ENCODE measurements at regions not wholly inside any gene's neighbourhood (a gene's known extent, or its start where the extent isn't known, plus 50 kb on each side); places are given as distances from the start of the nearest gene placed in this dataset.

DNA sequence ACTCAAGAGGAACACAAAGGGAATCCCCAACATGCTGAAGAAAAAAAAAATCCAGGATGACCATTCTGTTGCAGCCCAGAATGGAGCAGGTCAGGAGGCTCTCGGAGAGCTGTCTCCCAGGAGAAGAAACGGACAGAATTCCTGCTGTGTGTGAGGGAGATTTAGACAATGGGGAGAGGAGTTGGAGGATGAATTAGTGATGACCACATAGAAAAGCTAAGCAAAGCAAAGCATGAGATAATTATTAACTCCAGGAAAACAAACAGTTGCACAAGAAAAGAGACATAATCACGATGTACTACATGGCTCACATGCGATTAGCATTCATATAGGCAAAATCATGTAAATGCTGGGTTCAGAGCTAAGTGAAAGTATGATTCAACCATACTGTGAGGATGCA, 61.1 kb upstream of the SMYD2 start:
- no peak for DNase-seq (ENCODE audit: low spot score)
- no peak overlapping the region for H3K27ac Mint-ChIP-seq
- H3K27me3 Mint-ChIP-seq (ENCODE audit: low read depth): peaks cover 56% of the 10 kb centered on the region
- no peaks in the 10 kb centered on the region for H3K36me3 Mint-ChIP-seq (ENCODE audit: low read depth)
- H3K4me1 Mint-ChIP-seq (ENCODE audit: low read depth): peaks cover 8% of the 10 kb centered on the region
- H3K9me3 Mint-ChIP-seq: no peaks in the 10 kb centered on the region
- H3K4me3 Mint-ChIP-seq (ENCODE audit: low read depth): no peak overlapping the region
- intact Hi-C loops (cut with micrococcal nuclease): loop anchor here (5.0 kb wide), 1 partner anchor 367 kb away; no protein-coding TSS in a partner anchor

DNA sequence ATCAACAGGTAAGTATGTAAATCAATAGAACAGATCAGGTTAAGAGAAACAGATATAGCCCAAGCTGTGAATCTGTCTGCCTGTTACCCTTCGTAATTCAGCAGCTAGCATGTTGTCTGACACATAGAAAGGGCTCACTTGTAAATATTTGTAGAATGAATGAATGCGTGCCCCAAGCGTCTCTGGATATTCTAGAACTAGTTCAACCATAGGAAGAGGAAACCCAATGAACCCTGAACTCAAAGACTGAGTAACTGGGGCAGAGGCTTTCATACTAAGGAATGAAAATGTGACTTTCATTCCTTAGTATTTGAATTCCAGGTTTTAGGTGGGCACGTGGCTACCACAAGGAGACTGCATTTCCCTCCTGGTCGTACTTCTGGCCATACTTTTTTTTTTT, 60.1 kb upstream of the SMYD2 start:
- no peak overlapping the region for H3K27ac Mint-ChIP-seq
- peaks cover 60% of the 10 kb centered on the region for H3K27me3 Mint-ChIP-seq (ENCODE audit: low read depth)
- no peaks in the 10 kb centered on the region for H3K9me3 Mint-ChIP-seq
- no peak overlapping the region for H3K4me3 Mint-ChIP-seq (ENCODE audit: low read depth)
- no peaks in the 10 kb centered on the region for H3K36me3 Mint-ChIP-seq (ENCODE audit: low read depth)
- H3K4me1 Mint-ChIP-seq (ENCODE audit: low read depth): peaks cover 8% of the 10 kb centered on the region
- no peak for DNase-seq (ENCODE audit: low spot score)
- intact Hi-C loops (cut with micrococcal nuclease): no loop called here

DNA sequence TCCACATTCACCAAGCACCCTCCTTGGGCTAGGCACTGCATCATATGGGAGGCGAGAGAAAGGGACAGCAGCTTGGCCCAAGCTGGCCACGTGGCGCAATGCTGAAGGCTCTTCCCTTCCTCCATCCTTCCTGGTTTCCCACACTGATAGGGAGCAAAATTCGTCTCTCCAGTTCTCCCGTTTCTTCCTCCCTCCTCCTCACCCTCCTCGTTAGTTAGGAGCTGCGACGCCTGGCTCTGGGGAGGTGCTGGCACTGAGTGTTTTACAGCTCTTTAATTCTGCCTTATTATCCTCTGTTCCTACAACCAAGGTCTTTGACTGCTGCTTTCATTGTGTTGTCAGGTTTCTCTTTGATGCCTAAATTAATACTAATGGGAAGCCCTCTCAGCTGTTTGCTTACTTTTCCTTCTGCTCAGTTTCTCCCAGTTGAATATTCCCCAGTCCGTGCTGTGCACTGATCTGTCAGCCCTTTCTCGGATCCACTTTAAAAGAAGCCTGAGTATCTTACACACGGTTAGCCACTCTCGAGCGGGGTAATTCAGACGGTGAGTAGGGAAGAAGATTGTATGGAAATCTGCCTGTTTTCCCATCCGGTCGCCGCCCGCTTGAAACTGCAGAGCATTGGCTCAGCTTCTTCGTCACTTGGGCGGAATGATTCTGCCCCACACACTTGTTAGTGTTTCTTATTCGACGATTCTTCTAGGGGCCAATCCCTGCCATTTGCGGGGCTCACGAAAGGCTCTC, 56.2 kb upstream of the SMYD2 start:
- H3K4me1 Mint-ChIP-seq (ENCODE audit: low read depth): peaks cover 8% of the 10 kb centered on the region
- H3K9me3 Mint-ChIP-seq: no peaks in the 10 kb centered on the region
- no peaks in the 10 kb centered on the region for H3K36me3 Mint-ChIP-seq (ENCODE audit: low read depth)
- no peak overlapping the region for H3K27ac Mint-ChIP-seq
- peaks cover 59% of the 10 kb centered on the region for H3K27me3 Mint-ChIP-seq (ENCODE audit: low read depth)
- no peak overlapping the region for H3K4me3 Mint-ChIP-seq (ENCODE audit: low read depth)
- intact Hi-C loops (cut with micrococcal nuclease): no loop called here
- no peak for DNase-seq (ENCODE audit: low spot score)

DNA sequence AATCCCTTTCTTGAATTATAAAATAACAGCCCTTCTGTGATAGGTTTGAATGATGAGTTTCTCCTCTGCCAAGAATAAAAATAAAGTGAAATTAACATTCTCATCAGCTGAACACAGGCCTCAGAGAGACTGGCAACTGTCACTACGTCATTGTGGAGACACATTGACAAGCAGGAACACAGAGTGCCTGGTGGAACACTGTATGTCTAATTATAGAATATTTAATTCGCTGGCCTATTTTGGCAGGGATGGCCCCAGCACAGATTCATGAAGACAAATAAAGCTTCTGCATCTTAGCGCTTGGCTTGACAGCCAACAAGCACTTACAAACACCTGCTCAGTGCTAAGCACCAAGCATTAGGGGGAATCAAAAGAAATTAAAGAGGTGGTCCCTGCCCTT, 52.0 kb upstream of the SMYD2 start:
- no peak overlapping the region for H3K27ac Mint-ChIP-seq
- H3K36me3 Mint-ChIP-seq (ENCODE audit: low read depth): no peaks in the 10 kb centered on the region
- DNase-seq (ENCODE audit: low spot score): no peak
- H3K27me3 Mint-ChIP-seq (ENCODE audit: low read depth): peaks cover 44% of the 10 kb centered on the region
- H3K9me3 Mint-ChIP-seq: no peaks in the 10 kb centered on the region
- intact Hi-C loops (cut with micrococcal nuclease): no loop called here
- H3K4me3 Mint-ChIP-seq (ENCODE audit: low read depth): no peak overlapping the region
- peaks cover 8% of the 10 kb centered on the region for H3K4me1 Mint-ChIP-seq (ENCODE audit: low read depth)

DNA sequence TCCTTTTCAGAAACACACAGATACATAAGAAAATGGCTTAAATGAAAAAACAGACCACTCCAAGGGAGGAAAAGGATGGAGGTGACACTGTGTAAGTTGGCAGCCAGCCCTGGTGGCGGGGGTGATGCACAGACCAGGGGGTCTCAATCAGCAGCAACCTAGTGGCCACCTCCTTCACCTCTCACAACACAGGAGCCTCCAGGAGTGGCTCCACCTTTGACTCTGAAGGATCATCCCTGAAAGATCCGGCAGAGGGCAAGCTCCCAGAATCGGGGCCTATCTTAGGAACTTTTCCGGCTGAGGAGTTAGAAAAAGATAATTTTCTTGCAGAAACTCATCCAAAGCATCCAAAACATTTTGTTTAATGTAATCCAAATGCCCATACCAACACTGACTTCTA, 51.2 kb upstream of the SMYD2 start:
- peaks cover 2% of the 10 kb centered on the region for H3K4me1 Mint-ChIP-seq (ENCODE audit: low read depth)
- no peaks in the 10 kb centered on the region for H3K36me3 Mint-ChIP-seq (ENCODE audit: low read depth)
- peaks cover 43% of the 10 kb centered on the region for H3K27me3 Mint-ChIP-seq (ENCODE audit: low read depth)
- no peak overlapping the region for H3K27ac Mint-ChIP-seq
- no peaks in the 10 kb centered on the region for H3K9me3 Mint-ChIP-seq
- no peak overlapping the region for H3K4me3 Mint-ChIP-seq (ENCODE audit: low read depth)
- no peak for DNase-seq (ENCODE audit: low spot score)
- intact Hi-C loops (cut with micrococcal nuclease): no loop called here
